ENCODE measurements at regions not wholly inside any gene's neighbourhood (a gene's known extent, or its start where the extent isn't known, plus 50 kb on each side); places are given as distances from the start of the nearest gene placed in this dataset.

- no peak overlapping the region for H3K4me2 ChIP-seq (ENCODE audit: insufficient read depth, low read length)
- H2AFZ ChIP-seq (ENCODE audit: low read depth, low read length), result no peak overlapping the region
- H3K9me3 ChIP-seq (ENCODE audit: insufficient read depth, low read length, severe bottlenecking), result no peaks in the 10 kb centered on the region
- no peaks in the 10 kb centered on the region for H3K4me1 ChIP-seq (ENCODE audit: insufficient read depth, low read length)
- TF ChIP-seq CTCF (IDR thresholded peaks at IDR 0.05; ENCODE audit: borderline replicate concordance, extremely low read depth, low read length, poor library complexity, severe bottlenecking) (no peak), EZH2 (IDR thresholded peaks at IDR 0.05; ENCODE audit: borderline replicate concordance, low read depth, low read length, severe bottlenecking) (no peak)
- H4K20me1 ChIP-seq (ENCODE audit: insufficient read depth, low read length), result no peaks in the 10 kb centered on the region
- H3K27ac ChIP-seq (ENCODE audit: low read length), result no peak overlapping the region
- H3K4me3 ChIP-seq (ENCODE audit: low read depth in 1 of 2, low read length in 2 of 2), result no peak overlapping the region
- ATAC-seq (ENCODE audit: insufficient read depth, low read depth) (no peak), DNase-seq (no peak)
- H3K27me3 ChIP-seq (ENCODE audit: insufficient read depth, low read length, poor library complexity), result no peaks in the 10 kb centered on the region
- no peaks in the 10 kb centered on the region for H3K36me3 ChIP-seq (ENCODE audit: insufficient read depth, low read length)
- H3K9ac ChIP-seq (ENCODE audit: low read depth, low read length), result no peak overlapping the region
- no peaks in the 10 kb centered on the region for H3K79me2 ChIP-seq (ENCODE audit: insufficient read depth, low read length)
These were observed 856.4 kb upstream of the CDH6 start for GRCh38 chr5:30337084-30337573.

GRCh38 chr5:30331534-30331933, 862.0 kb upstream of the CDH6 start:
- no peak overlapping the region for H2AFZ ChIP-seq (ENCODE audit: low read depth, low read length)
- H4K20me1 ChIP-seq (ENCODE audit: insufficient read depth, low read length), result no peaks in the 10 kb centered on the region
- H3K4me2 ChIP-seq (ENCODE audit: insufficient read depth, low read length), result no peak overlapping the region
- no peak for DNase-seq
- TF ChIP-seq CTCF (IDR thresholded peaks at IDR 0.05; ENCODE audit: borderline replicate concordance, extremely low read depth, low read length, poor library complexity, severe bottlenecking) (no peak), EZH2 (IDR thresholded peaks at IDR 0.05; ENCODE audit: borderline replicate concordance, low read depth, low read length, severe bottlenecking) (no peak)
- ATAC-seq (ENCODE audit: insufficient read depth, low read depth), result no peak
- no peaks in the 10 kb centered on the region for H3K79me2 ChIP-seq (ENCODE audit: insufficient read depth, low read length)
- no peak overlapping the region for H3K4me3 ChIP-seq (ENCODE audit: low read depth in 1 of 2, low read length in 2 of 2)
- no peak overlapping the region for H3K9ac ChIP-seq (ENCODE audit: low read depth, low read length)
- H3K27me3 ChIP-seq (ENCODE audit: insufficient read depth, low read length, poor library complexity), result no peaks in the 10 kb centered on the region
- H3K27ac ChIP-seq (ENCODE audit: low read length), result no peak overlapping the region
- no peaks in the 10 kb centered on the region for H3K36me3 ChIP-seq (ENCODE audit: insufficient read depth, low read length)
- H3K4me1 ChIP-seq (ENCODE audit: insufficient read depth, low read length), result no peaks in the 10 kb centered on the region
- H3K9me3 ChIP-seq (ENCODE audit: insufficient read depth, low read length, severe bottlenecking), result no peaks in the 10 kb centered on the region

- H3K9ac ChIP-seq (ENCODE audit: low read depth, low read length), result no peak overlapping the region
- H3K27me3 ChIP-seq (ENCODE audit: insufficient read depth, low read length, poor library complexity), result no peaks in the 10 kb centered on the region
- no peaks in the 10 kb centered on the region for H3K79me2 ChIP-seq (ENCODE audit: insufficient read depth, low read length)
- H4K20me1 ChIP-seq (ENCODE audit: insufficient read depth, low read length), result no peaks in the 10 kb centered on the region
- DNase-seq, result no peak
- no peaks in the 10 kb centered on the region for H3K36me3 ChIP-seq (ENCODE audit: insufficient read depth, low read length)
- no peaks in the 10 kb centered on the region for H3K4me1 ChIP-seq (ENCODE audit: insufficient read depth, low read length)
- TF ChIP-seq EZH2 (IDR thresholded peaks at IDR 0.05; ENCODE audit: borderline replicate concordance, low read depth, low read length, severe bottlenecking) (no peak), CTCF (IDR thresholded peaks at IDR 0.05; ENCODE audit: borderline replicate concordance, extremely low read depth, low read length, poor library complexity, severe bottlenecking) (no peak)
- H3K4me2 ChIP-seq (ENCODE audit: insufficient read depth, low read length), result no peak overlapping the region
- no peaks in the 10 kb centered on the region for H3K9me3 ChIP-seq (ENCODE audit: insufficient read depth, low read length, severe bottlenecking)
- no peak overlapping the region for H3K27ac ChIP-seq (ENCODE audit: low read length)
- no peak for ATAC-seq (ENCODE audit: insufficient read depth, low read depth)
- H3K4me3 ChIP-seq (ENCODE audit: low read depth in 1 of 2, low read length in 2 of 2), result no peak overlapping the region
- H2AFZ ChIP-seq (ENCODE audit: low read depth, low read length), result no peak overlapping the region
These were observed 867.7 kb upstream of the CDH6 start for GRCh38 chr5:30325795-30326194.

- H4K20me1 ChIP-seq (ENCODE audit: insufficient read depth, low read length), result no peaks in the 10 kb centered on the region
- H3K36me3 ChIP-seq (ENCODE audit: insufficient read depth, low read length), result no peaks in the 10 kb centered on the region
- H3K4me3 ChIP-seq (ENCODE audit: low read depth in 1 of 2, low read length in 2 of 2), result no peak overlapping the region
- no peaks in the 10 kb centered on the region for H3K27me3 ChIP-seq (ENCODE audit: insufficient read depth, low read length, poor library complexity)
- H2AFZ ChIP-seq (ENCODE audit: low read depth, low read length), result no peak overlapping the region
- no peaks in the 10 kb centered on the region for H3K9me3 ChIP-seq (ENCODE audit: insufficient read depth, low read length, severe bottlenecking)
- H3K9ac ChIP-seq (ENCODE audit: low read depth, low read length), result no peak overlapping the region
- no peak for ATAC-seq (ENCODE audit: insufficient read depth, low read depth)
- no peak for DNase-seq
- no peak overlapping the region for H3K4me2 ChIP-seq (ENCODE audit: insufficient read depth, low read length)
- H3K27ac ChIP-seq (ENCODE audit: low read length), result no peak overlapping the region
- no peaks in the 10 kb centered on the region for H3K4me1 ChIP-seq (ENCODE audit: insufficient read depth, low read length)
- no peaks in the 10 kb centered on the region for H3K79me2 ChIP-seq (ENCODE audit: insufficient read depth, low read length)
- TF ChIP-seq EZH2 (IDR thresholded peaks at IDR 0.05; ENCODE audit: borderline replicate concordance, low read depth, low read length, severe bottlenecking), result no peak
- TF ChIP-seq CTCF (IDR thresholded peaks at IDR 0.05; ENCODE audit: borderline replicate concordance, extremely low read depth, low read length, poor library complexity, severe bottlenecking), result no peak
These were observed 869.4 kb upstream of the CDH6 start for GRCh38 chr5:30324083-30324482.

All from DND-41 (cell line).